H54 (cell line): ENCODE measurements at regions not wholly inside any gene's neighbourhood (a gene's known extent, or its start where the extent isn't known, plus 50 kb on each side); places are given as distances from the start of the nearest gene placed in this dataset.
"Not testable (repeated sequence)": the region's sequence is repeated elsewhere in the genome, so short reads cannot be mapped to it uniquely, and the experiment has no call there.

Experiments used
- DNase-seq: peaks from one replicate; pipeline ENCODE4 v3.0.0; 2011; ENCODE audit warnings: low spot score, mixed read lengths; ENCODE audit not compliant: insufficient read length
- FAIRE-seq: peaks from 3 replicates; lab custom pipeline; 2011; peaks lifted over from hg19 to GRCh38; lab: Jason Lieb, UNC
- POLR2A ChIP-seq: IDR thresholded peaks from 2 replicates; pipeline ENCODE4 v1.6.1; 2011; ENCODE audit warnings: low read depth, mild to moderate bottlenecking, low read length

DNA sequence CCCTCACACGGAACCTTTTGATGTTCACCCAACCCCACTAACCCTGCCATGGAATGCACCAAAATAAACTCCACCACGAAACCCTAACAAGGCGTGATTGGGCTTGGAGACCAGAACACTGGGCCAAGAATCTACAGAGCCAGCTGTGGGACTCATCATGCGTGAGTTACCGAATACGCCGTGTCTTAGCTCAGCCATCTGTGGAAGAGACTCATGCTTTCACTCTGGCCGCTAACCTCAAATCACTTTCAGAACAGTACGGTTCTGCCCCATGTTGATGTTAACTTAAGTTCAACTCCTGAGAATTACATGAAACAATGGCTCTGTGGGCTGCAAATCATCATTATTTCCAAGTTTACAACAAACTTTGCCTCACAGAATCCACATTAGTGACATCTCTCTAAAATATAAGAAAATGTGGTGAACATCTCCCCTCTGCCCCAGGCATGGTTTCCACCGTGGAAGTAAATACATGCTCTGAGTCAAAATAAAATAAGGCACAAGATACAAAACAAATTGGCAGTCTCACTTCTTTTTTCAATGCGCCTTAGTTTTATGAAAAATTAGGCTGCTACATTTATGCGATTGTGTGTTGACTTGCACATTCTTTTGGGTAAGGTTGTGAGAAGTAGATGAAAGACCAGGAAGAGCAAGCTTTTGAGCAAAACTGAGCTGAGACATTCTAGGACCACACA is 308.9 kb upstream of the EXOC2 start:
- DNase-seq (no peak), FAIRE-seq (no peak)
- TF ChIP-seq POLR2A = no peak

- TF ChIP-seq POLR2A = no peak
- DNase-seq (no peak), FAIRE-seq (no peak)
Observed at GRCh38 chr6:999552-999951, 306.6 kb upstream of the EXOC2 start.

DNA sequence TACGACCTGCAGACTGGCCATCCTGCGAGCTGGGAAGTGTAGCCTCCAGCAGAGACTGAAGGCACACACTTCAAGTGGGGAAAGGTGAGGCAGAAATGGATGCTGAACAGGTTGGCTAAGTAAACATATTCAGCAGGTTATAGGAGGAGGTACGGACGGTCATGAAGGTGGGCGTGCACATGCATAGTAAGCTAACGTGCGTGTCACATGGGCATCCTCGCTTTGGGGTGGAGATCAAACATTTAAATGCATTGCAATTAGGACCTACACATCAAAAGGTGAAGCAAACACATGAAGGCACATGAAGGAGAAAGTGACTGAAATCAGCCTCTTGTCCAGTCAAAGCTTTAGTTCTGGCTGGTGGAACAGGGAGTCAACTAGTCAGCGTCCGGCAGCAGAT is 305.6 kb upstream of the EXOC2 start:
- no peak for FAIRE-seq
- no peak for TF ChIP-seq POLR2A
- no peak for DNase-seq

- FAIRE-seq (no peak), DNase-seq (no peak)
- TF ChIP-seq POLR2A = no peak
Observed at GRCh38 chr6:996271-996852, 303.4 kb upstream of the EXOC2 start.

GRCh38 chr6:991192-991591 is 298.3 kb upstream of the EXOC2 start:
- DNase-seq (no peak), FAIRE-seq (no peak)
- TF ChIP-seq POLR2A = no peak

DNA sequence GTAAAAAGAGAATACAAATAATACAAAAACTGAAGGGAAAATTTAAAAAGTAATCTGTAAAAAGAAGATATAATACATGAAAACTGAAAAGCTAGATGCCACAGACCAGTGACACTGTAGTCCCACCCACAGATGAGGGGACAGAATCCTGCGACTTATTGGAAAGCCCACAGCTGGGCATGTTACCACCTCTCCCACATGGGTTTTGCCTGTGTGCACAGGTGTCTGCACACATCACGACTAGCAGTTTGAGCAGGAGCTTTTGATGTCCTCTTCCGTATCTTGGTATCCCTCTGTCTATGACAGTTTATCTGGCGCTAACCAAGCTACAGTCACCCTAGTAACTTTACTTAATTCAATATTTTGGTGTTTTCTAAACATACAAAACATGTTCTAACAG is 291.1 kb upstream of the EXOC2 start:
- TF ChIP-seq POLR2A = no peak
- FAIRE-seq = no peak
- no peak for DNase-seq

DNA sequence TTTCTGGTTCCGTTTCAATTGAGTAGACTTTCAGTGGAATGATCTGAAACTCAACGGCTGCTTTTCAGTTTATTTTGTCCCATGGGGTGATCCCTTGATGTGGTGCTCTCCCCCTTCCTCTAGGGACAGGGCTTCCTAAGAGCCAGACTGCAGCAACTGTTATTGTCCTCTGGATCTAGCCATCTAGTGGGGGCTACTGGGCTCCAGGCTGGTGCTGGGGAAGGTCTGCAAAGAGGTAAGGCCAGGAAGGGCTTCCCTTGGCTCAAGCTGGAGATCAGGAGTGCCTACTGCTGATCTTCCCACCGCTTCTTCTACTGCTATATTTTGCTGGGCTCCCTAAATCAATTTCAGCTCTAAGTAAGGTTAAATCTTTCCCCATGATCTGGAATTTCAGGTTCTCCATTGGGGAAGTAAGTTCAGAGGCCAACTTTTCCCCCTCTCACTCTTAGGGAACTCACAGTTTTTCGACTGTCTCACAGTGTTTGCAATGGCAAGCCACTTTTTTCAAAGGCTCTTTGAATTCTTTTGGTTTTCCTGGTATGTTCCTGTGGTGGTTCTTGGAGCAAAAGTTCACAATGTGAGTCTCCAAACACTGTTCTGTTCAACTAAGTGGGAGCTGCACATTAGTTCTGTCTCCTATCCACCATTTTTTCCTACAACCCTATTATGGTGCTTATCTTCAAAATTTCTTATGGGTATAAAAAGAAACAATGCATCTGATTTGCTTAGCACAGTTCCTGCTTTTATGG is 286.2 kb upstream of the EXOC2 start:
- FAIRE-seq = no peak
- TF ChIP-seq POLR2A = no peak
- DNase-seq = no peak

GRCh38 chr6:977226-977625 is 284.3 kb upstream of the EXOC2 start:
- DNase-seq, FAIRE-seq: not testable (repeated sequence)

DNA sequence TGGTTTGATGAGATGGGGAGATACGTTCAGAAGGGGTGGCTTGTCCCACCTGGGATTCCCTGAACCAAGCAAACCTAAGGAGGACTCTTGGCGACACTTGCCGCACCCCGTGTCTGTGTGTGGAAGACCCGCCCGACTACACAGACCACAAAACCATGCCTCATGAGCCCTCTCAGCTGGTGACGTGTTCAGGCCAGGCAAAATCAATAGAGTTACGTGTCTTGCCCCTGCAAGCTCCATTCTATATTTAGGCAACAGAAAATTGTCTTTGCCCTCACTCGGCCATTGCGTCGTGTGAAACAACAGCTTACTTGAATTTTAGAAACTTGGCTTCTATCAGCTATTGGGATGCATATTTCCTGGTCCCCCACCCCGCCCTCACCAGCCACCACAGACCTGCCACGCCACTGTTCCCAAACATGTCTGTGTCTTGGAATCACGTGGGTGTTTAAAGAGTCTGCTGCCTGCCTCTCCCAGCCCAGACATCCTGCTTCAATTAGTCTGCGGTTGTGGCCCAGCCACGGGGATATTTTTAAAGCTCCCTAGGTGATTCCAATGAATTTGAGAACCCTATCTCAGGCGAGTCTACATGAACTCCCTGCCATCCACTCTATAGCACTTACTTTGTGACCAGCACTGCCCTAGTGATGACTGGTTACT is 279.2 kb upstream of the EXOC2 start:
- FAIRE-seq (no peak), DNase-seq (no peak)

GRCh38 chr6:968791-969190 is 275.9 kb upstream of the EXOC2 start:
- DNase-seq (no peak), FAIRE-seq (no peak)
- TF ChIP-seq POLR2A = no peak

More for the DNA sequence above, 279.2 kb upstream of the EXOC2 start:
- TF ChIP-seq POLR2A = no peak

DNA sequence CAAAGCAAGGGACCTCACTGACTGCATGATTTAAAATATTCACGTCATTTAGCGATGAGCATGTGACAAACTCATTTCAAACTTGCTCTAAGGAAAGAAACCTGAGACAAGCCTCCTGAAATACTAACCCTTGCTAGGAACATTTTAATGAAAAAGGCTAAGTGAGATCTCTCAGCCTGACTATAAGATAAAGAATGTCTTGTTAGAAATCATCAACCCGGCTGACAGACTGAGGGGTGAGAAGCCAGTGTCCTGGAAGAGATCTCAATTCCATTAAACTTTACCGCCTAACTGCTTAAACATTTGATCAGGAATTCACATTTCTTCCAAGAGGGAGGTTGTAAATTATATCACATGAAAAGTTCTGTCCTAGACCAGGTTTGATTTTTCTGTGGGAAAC is 274.8 kb upstream of the EXOC2 start:
- DNase-seq (no peak), FAIRE-seq (no peak)
- TF ChIP-seq POLR2A = no peak

DNA sequence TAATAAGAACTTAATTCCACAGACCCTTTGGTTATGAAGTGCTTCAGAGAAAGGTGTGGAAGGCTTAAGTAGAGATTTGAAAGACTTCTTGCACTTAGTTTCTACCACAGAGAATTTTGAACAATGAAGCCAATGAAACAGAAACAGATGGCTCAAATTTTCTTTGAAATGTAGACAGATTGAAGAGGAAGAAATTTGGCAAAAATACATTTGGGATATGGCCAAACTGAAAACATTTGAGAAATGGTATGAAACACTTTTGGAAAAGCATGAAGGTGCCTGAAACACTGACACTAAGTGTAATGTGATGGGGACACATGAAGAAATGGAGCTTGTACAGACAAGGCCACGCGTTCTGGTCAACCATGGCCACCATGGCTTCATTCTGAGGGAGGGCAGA is 272.4 kb upstream of the EXOC2 start:
- FAIRE-seq = no peak

DNA sequence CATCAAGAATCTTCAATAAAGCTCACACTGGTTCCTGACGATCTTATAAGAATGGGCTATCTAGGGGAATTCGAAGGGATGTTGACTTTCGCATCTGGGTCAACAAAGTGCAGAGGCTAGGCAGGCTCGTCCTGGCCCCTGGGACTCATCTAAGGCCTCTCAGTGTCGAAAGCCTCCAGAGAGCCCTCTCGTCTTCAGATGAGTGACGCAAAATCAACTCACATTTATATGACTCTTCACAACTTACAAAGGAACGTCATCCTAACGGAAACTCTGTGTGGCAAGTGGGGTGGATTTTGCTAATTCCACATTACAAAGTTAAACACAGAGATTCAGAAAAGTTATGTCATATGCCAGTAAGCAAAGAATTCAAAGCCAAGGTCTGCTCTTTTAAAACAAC is 270.5 kb upstream of the EXOC2 start:
- TF ChIP-seq POLR2A = no peak
- no peak for DNase-seq
- no peak for FAIRE-seq

More for the DNA sequence above, 272.4 kb upstream of the EXOC2 start:
- TF ChIP-seq POLR2A = no peak
- DNase-seq = no peak

DNA sequence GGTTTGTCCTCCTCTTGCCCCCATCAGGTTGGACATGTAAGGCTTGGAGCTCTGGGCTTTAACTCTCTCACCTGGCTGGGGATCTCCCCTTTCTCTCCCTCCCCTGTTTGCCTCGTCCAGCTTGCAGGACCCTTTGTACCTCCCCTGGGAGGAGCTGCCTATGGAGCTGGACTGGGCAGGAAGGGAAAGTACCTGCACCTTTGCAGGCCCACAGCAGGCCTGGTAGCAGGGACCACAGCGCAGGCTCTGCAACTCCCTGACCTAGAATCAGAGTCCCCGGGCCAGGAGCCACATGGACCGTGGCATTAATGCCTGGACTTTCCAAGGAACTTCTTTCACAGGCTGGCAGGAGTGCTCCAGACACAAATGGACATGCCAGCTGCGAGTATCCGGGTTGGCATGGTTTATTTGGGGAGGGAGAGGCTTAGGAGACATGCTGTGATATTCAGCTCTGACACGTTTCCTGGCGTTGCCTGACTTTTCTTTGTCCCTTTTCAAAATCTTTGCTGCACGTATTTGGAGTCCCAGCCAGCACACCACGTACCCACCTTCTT is 268.5 kb upstream of the EXOC2 start:
- no peak for TF ChIP-seq POLR2A
- FAIRE-seq = no peak

GRCh38 chr6:960356-960755 is 267.4 kb upstream of the EXOC2 start:
- no peak for TF ChIP-seq POLR2A
- no peak for FAIRE-seq
- DNase-seq = no peak

More for the DNA sequence above, 268.5 kb upstream of the EXOC2 start:
- no peak for DNase-seq
